IPS DF 4.7 (cell line): ENCODE measurements at regions not wholly inside any gene's neighbourhood (a gene's known extent, or its start where the extent isn't known, plus 50 kb on each side); places are given as distances from the start of the nearest gene placed in this dataset.

Source experiments
- DNase-seq: peaks from one replicate; pipeline ENCODE4 v3.0.0-alpha.2; 2013; ENCODE audit warnings: low spot score; ENCODE audit errors: extremely low read depth

DNA sequence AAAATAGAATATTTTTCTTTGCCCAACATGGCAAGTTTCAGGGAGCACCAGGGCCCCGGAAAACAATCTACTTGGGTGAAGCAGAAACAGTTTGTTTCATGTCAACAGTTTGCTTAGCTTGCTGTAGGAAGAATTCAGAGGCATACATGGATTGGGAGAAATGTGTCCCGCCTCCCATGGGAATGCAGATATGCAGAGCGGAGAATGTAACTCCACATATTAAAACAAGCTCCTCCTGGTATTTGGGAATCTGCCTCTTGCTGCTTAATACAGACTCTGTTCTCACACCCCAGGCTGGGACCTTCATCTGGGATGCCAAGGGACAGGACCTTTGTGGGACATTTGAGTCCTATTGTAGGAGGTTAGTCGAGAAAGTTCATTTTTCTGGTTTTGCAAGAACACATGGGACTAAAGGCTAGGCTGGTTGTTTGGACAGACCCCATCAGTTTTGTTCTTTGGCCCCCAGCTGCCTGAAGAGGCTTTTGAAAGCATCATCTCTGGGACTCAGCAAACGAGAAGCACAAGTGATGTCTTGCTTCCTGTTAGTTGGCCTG is 220.5 kb upstream of the ADRA1B start:
- no peak for DNase-seq

DNA sequence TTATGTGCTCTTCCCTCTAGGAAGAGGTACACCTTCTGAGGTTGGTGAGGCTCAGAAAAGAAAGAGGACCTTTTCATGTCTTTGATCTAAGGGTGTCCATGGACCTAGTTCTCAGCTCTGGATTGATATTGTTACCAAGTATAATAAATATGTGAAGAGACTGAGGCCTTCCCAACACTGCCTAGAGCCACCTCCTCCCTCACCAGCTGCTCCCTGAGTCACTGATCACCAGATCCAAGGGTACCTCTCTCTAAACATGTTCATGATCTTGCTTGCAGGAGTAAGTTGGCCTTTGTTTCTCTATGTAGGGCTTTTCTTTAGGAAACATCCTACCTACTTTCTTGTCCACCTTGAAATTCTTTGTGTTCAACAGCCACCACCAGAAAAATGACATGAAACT is 218.8 kb upstream of the ADRA1B start:
- no peak for DNase-seq

DNA sequence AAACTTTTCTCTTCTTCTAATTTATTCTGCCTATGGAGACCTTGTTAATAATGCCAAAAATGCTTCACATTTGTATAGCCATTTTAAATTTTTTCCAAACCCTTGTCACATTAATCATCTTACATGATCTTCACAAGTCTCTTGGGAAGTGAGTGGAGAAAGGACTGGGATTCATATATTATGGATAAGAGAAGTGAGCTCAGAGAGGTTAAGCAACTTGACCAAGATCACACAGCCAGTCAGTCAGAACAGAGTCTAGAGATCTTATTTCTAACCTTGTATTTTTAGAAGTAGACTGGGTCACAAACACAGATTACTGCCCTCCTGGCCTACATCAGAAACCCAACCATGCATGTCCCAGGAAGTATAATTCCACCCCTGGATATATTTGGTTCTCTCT is 218.0 kb upstream of the ADRA1B start:
- DNase-seq = no peak

DNA sequence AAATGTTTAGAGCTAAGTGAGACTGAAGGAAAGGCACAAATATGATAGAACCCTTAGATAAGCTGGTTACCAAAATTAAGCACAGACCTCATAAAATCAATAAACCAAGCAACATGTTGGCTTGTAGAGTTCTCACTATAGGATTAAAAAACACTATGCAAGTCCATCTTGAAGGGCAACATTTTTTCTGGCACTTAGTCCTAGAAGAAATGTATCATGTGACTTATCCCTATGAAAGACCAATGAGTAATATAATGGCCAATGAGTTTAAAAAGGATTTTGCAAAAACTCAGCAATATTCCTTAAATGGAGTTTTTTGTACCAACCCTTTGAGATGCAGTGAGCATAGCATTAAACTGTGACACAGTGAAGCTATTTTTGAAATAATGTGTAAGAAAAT is 216.3 kb upstream of the ADRA1B start:
- no peak for DNase-seq

DNA sequence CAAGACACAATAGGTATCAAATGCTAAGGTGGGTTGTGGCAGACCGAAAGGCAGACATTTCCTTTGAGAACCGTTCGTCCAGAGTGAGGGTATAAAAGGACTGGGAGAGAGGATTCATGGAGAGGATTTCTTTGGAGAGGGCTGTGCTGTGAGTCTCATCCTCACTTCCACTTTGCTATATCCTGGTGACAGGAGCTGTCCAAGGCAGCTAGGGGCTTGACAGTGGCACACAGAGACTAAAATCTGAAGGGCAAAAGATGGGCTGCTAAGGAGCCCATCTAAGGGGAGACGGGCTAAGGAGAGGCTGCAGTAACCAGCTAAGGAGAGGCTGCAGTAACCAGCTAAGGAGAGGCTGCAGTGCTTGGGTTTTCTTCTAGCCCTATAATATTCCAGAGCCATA is 214.0 kb upstream of the ADRA1B start:
- no peak for DNase-seq

DNA sequence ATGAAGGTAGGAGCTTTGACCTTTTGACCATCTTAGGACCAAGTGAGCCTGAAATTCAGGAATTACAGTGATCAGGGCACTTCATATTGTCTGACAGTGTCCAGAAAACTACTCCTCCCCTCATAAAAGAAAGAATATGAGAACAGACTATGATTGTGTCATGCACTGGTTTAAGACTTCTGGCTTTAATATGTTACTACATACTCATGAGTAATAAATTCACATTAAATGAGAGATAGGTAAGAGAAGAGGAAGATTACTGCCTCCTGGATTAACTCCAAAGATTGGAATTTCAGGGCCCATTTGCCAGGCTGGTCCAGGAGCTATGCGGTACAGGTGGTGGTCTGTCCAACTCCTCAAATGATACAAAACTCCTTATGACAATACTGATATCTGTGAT is 213.5 kb upstream of the ADRA1B start:
- no peak for DNase-seq

DNA sequence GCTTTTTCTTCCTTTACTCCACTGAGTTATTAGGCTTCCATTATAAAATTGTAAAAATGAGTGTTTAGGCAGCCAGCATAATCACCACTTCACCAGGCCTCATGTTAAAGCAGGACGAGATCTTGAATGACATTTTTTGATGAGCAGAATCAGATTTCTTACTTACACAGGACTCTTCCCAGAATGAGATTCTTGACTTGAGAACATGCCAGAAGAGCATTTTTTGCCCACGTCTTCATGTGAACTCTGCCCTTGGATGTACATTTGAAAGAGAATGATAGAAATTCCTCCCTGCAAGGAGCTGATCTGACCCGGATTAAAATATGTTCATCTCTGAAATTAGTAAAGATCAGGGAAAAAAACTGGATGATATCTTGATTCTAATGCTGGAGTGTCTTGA is 212.1 kb upstream of the ADRA1B start:
- no peak for DNase-seq

DNA sequence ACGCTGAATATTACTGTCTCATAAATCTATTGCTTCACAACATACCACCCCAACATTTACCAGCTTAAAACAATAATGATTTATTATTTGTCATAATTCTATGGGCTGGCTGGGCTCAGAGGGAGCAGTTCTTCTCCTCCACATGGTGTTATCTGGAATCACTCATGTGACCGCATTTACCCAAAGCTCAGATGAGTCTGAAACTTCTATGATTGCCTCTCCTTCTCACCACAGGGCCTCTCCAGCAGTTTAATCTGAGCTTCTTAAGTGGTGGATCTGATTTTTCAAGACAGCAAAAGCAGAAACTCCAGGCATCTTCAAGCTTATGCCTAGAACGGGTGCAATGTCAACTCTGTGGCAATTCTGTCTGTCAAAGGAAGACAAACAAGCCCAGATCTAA is 210.3 kb upstream of the ADRA1B start:
- DNase-seq = no peak

DNA sequence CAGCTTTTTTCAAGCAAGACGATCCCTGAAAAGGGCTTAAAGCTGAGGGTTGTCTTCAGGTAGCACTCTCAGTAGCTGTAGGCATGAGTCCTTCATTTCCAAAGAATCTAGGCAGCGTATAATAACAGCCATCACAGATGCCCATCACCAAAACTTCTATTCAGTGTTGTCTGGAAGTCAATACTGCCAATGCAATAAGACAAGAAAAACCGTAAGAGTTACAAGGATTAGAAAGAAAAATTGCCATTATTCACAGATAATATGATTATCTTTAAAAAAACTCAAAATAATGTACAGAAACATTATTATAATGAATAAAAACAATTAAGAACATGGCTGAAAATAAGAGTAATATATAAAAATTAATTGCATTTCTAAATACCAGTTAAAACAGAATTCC is 208.2 kb upstream of the ADRA1B start:
- DNase-seq = no peak

DNA sequence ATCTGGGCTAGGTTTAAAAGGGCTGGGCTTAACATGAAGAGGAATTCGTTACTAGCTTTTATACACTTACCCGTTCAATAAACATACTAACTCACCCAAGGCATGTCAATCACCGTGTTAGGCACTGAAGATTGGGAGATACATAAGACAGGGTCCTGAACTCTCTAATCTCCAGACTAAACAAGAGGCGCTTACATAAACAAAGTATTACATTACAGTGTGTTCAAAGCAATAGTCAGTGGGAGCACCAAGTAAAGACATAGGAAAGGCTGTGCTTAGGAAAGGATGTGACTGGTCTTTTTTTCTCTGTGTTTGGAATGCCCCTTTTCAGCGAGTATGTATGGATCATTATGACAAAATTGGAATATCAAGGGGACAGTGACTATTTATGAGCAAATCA is 203.6 kb upstream of the ADRA1B start:
- no peak for DNase-seq

DNA sequence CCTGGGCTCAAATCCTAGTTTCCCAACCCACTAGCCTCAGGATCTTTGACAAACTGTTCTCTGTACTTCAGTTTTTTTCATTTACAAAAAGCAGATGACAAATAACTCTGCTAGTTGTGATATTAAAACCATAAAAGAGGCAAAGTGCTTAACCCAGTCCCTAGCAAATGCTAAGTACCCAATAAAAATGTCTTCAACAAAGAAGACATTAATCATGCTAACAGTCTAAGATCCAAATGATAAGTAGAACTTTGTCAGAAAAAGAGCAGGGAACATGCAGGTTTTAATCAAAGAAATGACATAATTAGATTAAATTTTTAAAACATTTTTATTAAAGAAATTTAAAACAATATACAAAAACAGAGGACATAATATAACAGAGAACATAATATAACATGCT is 203.0 kb upstream of the ADRA1B start:
- no peak for DNase-seq

DNA sequence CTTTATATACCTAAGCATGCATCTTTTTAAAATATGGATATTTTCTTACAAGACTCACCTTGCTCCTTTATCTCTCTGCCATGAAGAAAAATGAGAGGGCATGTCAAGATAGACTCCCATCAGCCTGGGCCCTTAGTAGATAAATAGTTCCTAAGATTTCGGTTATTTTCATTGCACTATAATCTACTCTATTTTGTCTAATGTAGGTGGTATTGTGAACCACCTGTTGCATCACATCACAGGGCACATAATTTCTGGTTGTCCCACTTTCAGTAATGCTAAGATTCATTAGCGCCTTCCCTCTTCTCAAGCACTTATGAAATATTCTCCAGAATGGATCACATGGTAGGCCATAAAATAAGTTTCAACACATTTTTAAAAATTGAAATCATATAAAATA is 202.5 kb upstream of the ADRA1B start:
- DNase-seq = no peak

DNA sequence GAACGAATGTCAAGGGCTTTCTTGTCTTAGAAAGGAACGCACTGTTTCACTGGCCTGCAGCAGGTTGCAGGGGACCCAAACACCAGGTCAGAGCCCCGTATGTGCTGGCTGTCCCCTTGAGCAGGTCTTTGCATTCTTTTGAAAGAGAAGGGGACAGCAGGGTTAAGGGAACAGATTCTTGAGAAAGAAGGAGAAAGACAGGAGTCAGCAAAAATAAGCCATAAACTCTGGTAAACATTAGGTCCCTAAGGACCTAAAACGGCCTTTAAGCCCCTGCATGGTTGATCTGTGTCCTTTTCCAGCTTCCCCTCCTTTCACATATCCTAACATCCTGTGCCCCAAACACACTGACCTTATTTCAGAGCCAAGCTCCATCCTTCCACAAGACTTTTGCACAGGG is 190.8 kb upstream of the ADRA1B start:
- no peak for DNase-seq

DNA sequence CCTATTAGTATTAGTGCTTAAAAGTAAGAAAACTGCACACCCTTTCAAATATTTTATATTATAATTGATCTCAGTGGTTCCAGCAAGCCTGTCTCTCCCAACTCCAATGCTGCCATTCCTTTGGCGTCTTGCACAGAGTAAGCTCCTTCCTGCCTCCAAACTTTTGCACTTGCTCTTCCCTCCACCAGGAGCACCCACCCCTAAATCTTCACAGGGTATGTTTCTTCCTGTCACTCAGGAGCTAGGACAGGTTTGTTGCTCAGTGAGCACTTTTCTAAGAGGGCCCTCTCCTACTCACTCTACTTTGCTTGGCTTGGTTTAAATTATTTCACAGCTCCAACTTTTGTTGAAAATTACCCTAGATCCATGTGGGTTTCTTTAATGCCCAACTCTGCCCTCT is 189.1 kb upstream of the ADRA1B start:
- DNase-seq = no peak

DNA sequence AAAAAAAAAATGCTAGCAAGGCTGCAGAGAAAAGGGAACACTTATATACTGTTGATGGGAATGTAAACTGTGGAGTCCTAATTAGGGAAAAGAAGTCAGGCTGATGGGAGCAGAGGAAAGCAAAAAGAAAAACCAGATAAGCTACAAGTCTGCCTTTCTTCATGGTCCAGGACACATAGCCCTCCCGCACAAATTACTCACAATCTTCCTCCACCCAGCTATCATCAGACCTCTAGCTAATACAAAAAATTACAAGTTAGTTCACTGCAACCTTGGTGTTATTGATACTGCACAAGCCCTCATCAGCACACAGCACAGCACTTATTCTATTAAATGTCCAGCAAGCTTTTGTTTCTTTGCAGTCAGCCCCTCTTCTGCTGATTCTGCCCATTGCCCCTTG is 186.0 kb upstream of the ADRA1B start:
- DNase-seq = no peak

DNA sequence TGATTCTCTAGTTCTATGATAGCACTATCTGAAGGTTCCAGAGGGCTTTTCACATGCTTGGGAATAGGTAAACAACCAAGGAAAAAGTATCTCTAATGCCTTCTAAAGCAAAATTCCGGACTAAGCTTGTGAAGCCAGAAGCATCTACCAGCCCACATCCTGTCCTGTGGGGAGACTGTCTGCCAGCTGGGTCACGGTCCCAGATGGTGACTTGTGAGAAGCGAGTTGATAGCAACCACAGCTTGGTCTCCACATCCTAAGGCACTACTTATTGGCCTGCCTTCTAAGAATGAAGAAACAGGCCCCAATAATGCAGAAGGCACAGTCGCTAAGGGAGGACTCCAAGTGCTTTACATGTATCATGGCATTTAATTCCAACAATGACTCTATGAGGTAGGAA is 184.1 kb upstream of the ADRA1B start:
- DNase-seq = no peak

DNA sequence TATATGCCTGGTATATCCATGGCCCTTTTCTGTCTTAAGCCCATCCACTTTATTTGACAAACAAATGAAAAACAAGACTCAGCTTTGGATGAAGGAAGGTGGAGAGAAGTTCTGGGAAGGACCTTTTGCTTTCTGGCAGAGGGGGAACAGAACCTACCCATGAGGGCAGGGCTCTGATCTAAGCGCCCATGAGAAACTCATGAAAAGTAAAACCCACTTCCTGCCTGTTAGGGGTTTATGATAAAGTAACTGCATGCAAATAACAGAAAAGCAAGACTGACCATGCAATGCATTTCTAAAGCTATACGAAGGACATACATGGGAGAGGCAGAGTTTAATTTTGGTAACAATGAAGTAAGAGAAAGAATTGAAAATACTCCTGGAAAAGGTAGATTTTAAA is 181.9 kb upstream of the ADRA1B start:
- DNase-seq = no peak

DNA sequence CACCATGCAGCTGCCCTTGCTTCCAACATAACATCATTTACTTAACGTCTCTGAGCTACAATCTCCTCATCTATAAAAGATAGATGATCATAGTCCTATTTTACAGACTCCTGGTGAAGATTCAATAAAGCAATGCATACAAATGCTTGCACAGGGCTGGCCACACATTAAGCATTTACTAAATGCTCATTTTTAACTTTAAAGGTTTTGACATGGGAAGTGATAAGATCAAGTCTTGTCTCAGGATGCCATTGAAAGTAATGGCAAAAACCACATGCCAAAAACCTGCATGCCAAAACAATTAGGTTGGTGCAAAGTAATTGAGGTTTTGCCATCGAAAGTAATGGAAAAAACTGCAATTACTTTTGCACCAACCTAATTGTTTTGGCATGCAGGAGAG is 181.2 kb upstream of the ADRA1B start:
- no peak for DNase-seq

DNA sequence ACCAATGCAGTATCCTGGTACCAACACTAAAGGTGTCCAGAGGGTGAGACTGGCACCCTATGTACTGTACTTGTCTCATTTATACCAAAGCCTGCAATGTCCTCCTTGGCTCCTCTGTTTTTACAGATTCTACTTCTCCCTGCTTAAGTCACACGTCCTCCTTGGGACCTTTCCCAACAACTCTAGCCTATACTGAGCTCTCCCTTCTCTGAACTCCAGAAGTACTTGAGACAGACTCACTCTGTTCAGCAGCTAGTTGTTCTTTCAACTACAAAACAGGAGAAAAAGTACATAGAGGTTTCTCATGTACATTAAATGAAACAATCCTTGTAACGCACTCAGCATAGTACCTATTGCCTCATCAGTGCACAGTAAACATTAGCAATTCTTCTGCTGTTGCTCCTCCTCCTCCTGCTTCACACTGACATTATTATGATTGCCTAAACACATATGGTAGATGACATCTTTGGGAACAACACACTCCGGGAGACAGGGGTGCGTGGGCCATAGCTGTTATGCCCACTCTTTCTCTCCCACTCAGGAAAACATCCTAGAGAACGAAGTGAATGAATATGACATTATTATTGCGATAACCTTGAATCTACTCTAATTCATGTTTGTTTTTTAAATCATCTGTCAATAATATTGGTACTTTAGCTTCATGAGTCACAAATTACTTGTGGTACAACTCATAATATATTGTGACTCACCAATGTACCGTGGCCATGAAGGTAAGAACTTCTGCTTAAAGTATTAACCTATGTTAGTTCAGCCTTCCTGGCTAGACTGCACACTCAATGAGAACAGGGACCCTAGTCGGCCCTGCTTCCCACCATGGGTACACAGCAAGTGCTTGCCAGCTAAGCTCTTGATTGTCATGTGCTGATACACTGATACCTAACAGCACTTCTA is 180.3 kb upstream of the ADRA1B start:
- no peak for DNase-seq

DNA sequence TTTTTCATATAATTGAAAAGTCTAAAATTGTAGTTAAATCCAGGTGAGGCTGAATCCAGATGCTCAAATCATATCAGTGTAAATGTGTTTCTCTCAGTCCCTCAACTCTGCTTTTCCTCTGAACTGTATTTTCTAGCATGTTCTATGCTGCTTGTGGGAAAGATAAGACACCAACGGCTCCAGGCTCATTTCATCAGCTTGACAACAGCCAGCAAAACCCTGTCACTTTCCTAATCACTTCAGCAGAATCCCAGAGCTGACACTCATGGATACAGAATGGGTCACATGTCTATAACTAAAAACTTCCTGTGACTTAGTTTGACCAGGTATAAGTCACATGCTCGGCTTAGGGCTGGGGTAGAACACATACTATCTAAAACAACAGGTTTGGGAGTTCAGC is 179.4 kb upstream of the ADRA1B start:
- DNase-seq = no peak

DNA sequence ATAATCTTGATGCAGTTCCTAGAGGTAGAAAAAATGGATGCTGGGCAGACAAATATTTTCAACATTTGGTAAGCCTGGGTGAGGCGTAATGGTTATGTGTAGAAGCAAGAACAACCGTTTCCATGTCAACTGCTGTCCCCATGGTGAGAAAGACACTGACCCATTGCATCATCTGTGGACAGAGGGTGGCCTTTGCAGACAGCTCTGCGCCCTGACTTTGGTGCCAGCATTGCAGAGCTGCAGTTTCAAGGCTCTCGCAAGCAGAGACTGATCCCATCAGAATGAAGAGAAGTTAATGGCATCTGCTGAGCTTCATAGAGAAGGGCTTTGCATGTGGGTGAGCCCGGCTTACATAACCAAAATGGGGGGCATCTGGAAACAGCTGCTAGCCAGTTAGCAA is 179.0 kb upstream of the ADRA1B start:
- DNase-seq = no peak

DNA sequence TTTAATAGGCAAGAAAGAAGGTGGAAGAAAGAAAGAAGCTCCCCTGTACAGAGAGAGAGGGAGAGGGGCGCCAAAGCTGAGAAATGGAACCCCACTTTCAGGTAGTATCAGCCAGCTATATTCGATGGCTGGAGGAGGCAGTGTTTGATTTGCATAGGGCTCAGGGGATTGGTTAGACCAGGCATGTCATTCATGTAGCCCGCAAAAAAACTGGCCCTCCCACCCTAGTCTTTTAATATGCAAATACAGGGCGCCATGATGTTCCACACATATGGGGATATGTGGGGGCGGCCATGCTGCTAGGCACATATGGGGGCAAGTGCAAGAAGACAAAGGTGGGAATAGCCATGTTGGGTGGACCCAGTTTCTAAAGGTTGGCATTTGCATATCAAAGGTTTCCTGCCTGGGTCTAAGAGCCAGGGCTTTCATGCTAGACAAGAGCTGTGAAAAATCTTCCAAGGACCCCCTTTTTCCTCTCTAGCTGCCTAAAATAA is 174.4 kb upstream of the ADRA1B start:
- no peak for DNase-seq

DNA sequence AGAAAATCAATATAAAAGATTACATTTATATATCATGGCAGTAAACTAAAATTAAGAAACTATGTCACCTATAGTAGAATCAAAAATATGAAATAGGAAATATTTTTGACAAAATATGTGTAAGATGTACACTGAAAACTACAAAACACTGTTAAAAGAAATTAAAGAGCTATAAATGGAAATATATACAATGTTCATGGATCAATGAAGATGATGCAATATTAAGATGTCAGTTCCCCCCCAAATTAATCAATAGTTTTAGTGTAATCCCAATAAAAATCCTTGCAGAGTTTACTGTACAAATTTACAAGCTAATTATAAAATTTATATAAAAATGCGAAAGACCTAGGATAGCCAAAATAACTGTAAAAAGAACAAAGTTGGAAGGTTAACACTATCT is 173.0 kb upstream of the ADRA1B start:
- DNase-seq = no peak
